HEK293 (cell line): ENCODE measurements at regions not wholly inside any gene's neighbourhood (a gene's known extent, or its start where the extent isn't known, plus 50 kb on each side); places are given as distances from the start of the nearest gene placed in this dataset.

ENCODE experiments used
- CTCF ChIA-PET: fragments of 350-600 bp; formaldehyde crosslinking; extraction: SDS; loops from one replicate; lab custom pipeline; 2021; ENCODE audit warnings: antibody characterized with exemption; lab: Yijun Ruan, JAX
- POLR2A ChIA-PET: fragments of 300-600 bp; formaldehyde crosslinking; extraction: SDS; loops from one replicate; lab custom pipeline; 2020; ENCODE audit warnings: antibody characterized with exemption, inconsistent platforms; lab: Yijun Ruan, JAX
- H3K27ac ChIP-seq: fragments of 200-500 bp; sonication (Bioruptor generic); 2 replicates; pipeline ENCODE4 v1.5.1; 2014; ENCODE audit warnings: low read depth, low read length, control low read depth, inconsistent platforms; ENCODE audit errors: extremely low read depth
- H3K36me3 ChIP-seq, 2 experiments: fragments of 200-500 bp in 1 of 2; sonication (Bioruptor generic) in 1 of 2; 1 replicate in 1 of 2; 2 replicates in 1 of 2; pipeline ENCODE4 v1.5.1; 2014 to 2017; ENCODE audit warnings: inconsistent platforms in 2 of 2, low read length in 2 of 2; ENCODE audit not compliant: control insufficient read depth in 2 of 2, insufficient read depth in 1 of 2
- H3K4me1 ChIP-seq: fragments of 200-500 bp; sonication (Bioruptor generic); 2 replicates; pipeline ENCODE4 v1.5.1; 2014; ENCODE audit warnings: mild to moderate bottlenecking, low read length, inconsistent platforms; ENCODE audit not compliant: control insufficient read depth, insufficient read depth
- H3K4me3 ChIP-seq: 2 replicates; pipeline ENCODE4 v1.5.1; 2011; ENCODE audit warnings: low read depth, mild to moderate bottlenecking, control low read depth, low read length, moderate library complexity
- H3K9me3 ChIP-seq: fragments of 200-500 bp; sonication (Bioruptor generic); 2 replicates; pipeline ENCODE4 v1.5.1; 2014; ENCODE audit warnings: low read depth, low read length, inconsistent platforms; ENCODE audit not compliant: control insufficient read depth, insufficient read depth
- FEZF1 ChIP-seq: fragments of 450-650 bp; formaldehyde crosslinking; IDR thresholded peaks from 2 replicates; pipeline ENCODE4 v1.5.1; 2016; ENCODE audit warnings: missing biosample characterization, missing genetic modification characterization
- GLIS1 ChIP-seq: fragments of 450-650 bp; formaldehyde crosslinking; IDR thresholded peaks from 2 replicates; pipeline ENCODE4 v1.5.1; 2016; ENCODE audit warnings: missing biosample characterization, missing genetic modification characterization
- PRDM4 ChIP-seq: fragments of 450-650 bp; formaldehyde crosslinking; IDR thresholded peaks from 2 replicates; pipeline ENCODE4 v1.5.1; 2017; ENCODE audit warnings: missing biosample characterization, missing genetic modification characterization
- TSHZ1 ChIP-seq: fragments of 450-650 bp; formaldehyde crosslinking; IDR thresholded peaks from 2 replicates; pipeline ENCODE4 v1.5.1; 2016; ENCODE audit warnings: missing biosample characterization, missing genetic modification characterization, borderline replicate concordance
- ZBTB44 ChIP-seq: fragments of 450-650 bp; IDR thresholded peaks from 2 replicates; pipeline ENCODE4 v1.5.1; 2018; ENCODE audit warnings: missing biosample characterization, mild to moderate bottlenecking, missing genetic modification characterization
- ZBTB49 ChIP-seq: fragments of 450-650 bp; formaldehyde crosslinking; IDR thresholded peaks from 2 replicates; pipeline ENCODE4 v1.5.1; 2016; ENCODE audit warnings: missing biosample characterization, missing genetic modification characterization, low read depth
- ZIC2 ChIP-seq: fragments of 450-650 bp; formaldehyde crosslinking; IDR thresholded peaks from 2 replicates; pipeline ENCODE4 v1.5.1; 2016; ENCODE audit warnings: missing biosample characterization, missing genetic modification characterization
- ZNF302 ChIP-seq: fragments of 450-650 bp; formaldehyde crosslinking; IDR thresholded peaks from 2 replicates; pipeline ENCODE4 v1.5.1; 2016; ENCODE audit warnings: missing biosample characterization, missing genetic modification characterization, low read depth
- ZNF341 ChIP-seq: fragments of 450-650 bp; formaldehyde crosslinking; IDR thresholded peaks from 2 replicates; pipeline ENCODE4; 2016; ENCODE audit warnings: low read depth, missing biosample characterization, missing genetic modification characterization
- ZNF423 ChIP-seq: fragments of 450-650 bp; formaldehyde crosslinking; IDR thresholded peaks from 2 replicates; pipeline ENCODE4 v1.5.1; 2016; ENCODE audit warnings: missing biosample characterization, missing genetic modification characterization
- ZNF48 ChIP-seq: fragments of 450-650 bp; formaldehyde crosslinking; IDR thresholded peaks from 2 replicates; pipeline ENCODE4 v1.5.1; 2016; ENCODE audit warnings: missing biosample characterization, missing genetic modification characterization
- ZNF660 ChIP-seq: fragments of 450-650 bp; IDR thresholded peaks from 2 replicates; pipeline ENCODE4 v1.5.1; 2018; ENCODE audit warnings: missing biosample characterization, mild to moderate bottlenecking, missing genetic modification characterization
- ZNF701 ChIP-seq: fragments of 450-650 bp; formaldehyde crosslinking; IDR thresholded peaks from 2 replicates; pipeline ENCODE4 v1.5.1; 2016; ENCODE audit warnings: missing biosample characterization, missing genetic modification characterization
- ZNF792 ChIP-seq: fragments of 450-650 bp; formaldehyde crosslinking; IDR thresholded peaks from 2 replicates; pipeline ENCODE4 v1.5.1; 2016; ENCODE audit warnings: missing biosample characterization, missing genetic modification characterization
- ZSCAN18 ChIP-seq: fragments of 450-650 bp; formaldehyde crosslinking; IDR thresholded peaks from 2 replicates; pipeline ENCODE4 v1.5.1; 2016; ENCODE audit warnings: missing biosample characterization, missing genetic modification characterization

- peaks cover 9% of the 10 kb centered on the region; the same call in 1 of the 2 replicates for H3K4me1 ChIP-seq
- no peaks in the 10 kb centered on the region for H3K36me3 ChIP-seq
- TF ChIP-seq TSHZ1 (tag by site-specific recombination): no peak
- TF ChIP-seq ZBTB44 (tag by site-specific recombination): peak; percentile 58; the same call in 1 of the 2 replicates
- TF ChIP-seq ZNF423 (tag by site-specific recombination): 0 out of 2 replicates have a peak, but pooled peaks have one; percentile 18
- TF ChIP-seq ZNF302 (tag by site-specific recombination): no peak
- TF ChIP-seq FEZF1 (tag by site-specific recombination): peak; percentile 86
- peak; percentile 82 for TF ChIP-seq ZIC2
- 0 out of 2 replicates have a peak, but pooled peaks have one; percentile 26 for TF ChIP-seq ZNF341 (tag by site-specific recombination)
- TF ChIP-seq ZNF660 (tag by site-specific recombination): no peak
- TF ChIP-seq PRDM4 (tag by site-specific recombination): peak; percentile 64; the same call in 1 of the 2 replicates
- 0 out of 2 replicates have a peak, but pooled peaks have one; percentile 9 for TF ChIP-seq GLIS1 (tag by site-specific recombination)
- no peak overlapping the region for H3K4me3 ChIP-seq
- POLR2A ChIA-PET: no interaction called here
- H3K9me3 ChIP-seq: no peaks in the 10 kb centered on the region
- peak overlapping the region; percentile 14; the same call in 1 of the 2 replicates for H3K27ac ChIP-seq
- CTCF ChIA-PET: interaction anchor here (0.7 to 1.3 kb wide), 3 partner anchors 15 to 145 kb away, joined by 3 to 4 read pairs (median 4); no protein-coding TSS in a partner anchor
Observed at GRCh38 chr7:26515314-26515842, 223.7 kb downstream of the SNX10 start.

- no peak overlapping the region for H3K27ac ChIP-seq
- H3K4me3 ChIP-seq: no peak overlapping the region
- CTCF ChIA-PET: no interaction called here
- H3K9me3 ChIP-seq: no peaks in the 10 kb centered on the region
- TF ChIP-seq ZSCAN18 (tag by site-specific recombination) (no peak), ZNF792 (tag by site-specific recombination) (no peak), ZNF48 (tag by site-specific recombination) (no peak), ZNF701 (no peak), ZBTB49 (no peak)
- H3K36me3 ChIP-seq: no peaks in the 10 kb centered on the region
- H3K4me1 ChIP-seq: peaks cover 5% of the 10 kb centered on the region; the same call in 1 of the 2 replicates
- POLR2A ChIA-PET: no interaction called here
Observed at GRCh38 chr7:26520483-26520882, 228.8 kb downstream of the SNX10 start.
